GM19035 (cell line): ENCODE measurements at regions not wholly inside any gene's neighbourhood (a gene's known extent, or its start where the extent isn't known, plus 50 kb on each side); places are given as distances from the start of the nearest gene placed in this dataset.

Experiments used
- ATAC-seq: cut with Tn5 transposase; IDR thresholded peaks from one replicate; pipeline ENCODE4 v1.9.1; 2021; ENCODE audit not compliant: unreplicated experiment

DNA sequence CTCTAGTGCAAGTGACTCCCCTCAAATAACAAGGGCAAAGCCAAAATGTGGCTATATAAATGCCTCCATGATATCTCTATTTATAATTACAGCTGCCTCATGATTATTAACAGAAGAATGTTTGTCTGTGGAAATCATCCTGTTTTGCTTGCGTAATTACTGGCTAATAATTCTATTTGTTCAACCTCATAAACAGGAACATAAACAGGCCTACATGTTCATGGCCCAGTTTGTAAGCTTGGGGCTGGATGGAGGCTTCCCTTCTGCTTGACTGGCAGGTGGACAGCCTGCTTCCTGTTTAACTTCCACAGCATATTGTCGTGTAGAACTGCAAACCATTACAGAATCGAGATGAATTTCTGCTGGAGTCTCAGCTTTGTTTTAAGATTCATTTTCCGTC lies 766.0 kb upstream of the MAP3K7 start:
- no peak for ATAC-seq

DNA sequence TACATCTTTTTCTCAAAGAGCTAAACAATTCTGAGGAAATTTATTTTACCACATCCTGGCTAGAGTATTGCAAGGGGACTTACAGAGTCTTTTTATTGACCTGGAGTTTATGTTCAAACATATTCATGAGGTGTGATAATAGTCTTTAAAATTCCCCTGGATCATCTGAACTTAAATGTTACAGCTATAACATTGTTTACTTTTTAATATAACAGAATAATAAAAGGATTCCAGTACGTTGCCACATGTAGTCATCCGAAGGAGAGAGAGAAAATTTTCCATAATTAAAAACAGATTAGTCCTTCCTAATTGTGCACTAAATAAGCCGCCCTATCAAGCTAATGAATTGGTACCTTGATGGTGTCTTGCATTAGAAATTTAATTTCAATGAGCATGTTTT lies 765.4 kb upstream of the MAP3K7 start:
- ATAC-seq: no peak

DNA sequence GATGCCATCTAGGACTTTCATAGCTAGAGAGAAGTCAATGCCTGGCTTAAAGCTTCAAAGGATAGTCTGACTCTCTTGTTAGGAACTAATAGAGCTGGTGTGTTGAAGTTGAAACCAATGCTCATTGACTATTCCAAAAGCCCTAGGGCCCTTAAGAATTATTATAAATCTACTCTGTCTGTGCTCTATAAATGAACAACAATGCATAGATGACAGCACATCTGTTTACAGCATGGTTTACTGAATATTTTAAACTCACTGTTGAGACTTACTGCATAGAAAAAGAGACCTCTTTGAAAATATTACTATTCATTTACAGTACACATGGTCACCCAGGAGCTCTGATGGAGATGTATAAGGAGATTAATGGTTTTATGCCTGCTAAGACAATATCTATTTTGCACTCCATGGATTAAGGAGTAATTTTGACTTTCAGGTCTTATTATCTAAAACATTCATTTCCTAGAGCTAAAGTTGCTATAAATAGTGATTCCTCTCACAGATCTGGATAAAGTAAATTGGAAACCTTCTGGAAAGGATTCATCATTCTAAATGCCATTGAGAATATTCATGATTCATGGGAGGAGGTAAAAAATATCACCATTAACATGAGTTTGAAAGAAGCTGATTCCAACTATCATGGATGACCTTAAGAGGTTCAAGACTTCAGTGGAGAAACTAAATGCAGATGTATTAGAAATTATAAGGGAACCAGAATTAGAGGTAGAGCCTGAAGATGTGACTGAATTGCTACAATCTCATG lies 763.5 kb upstream of the MAP3K7 start:
- no peak for ATAC-seq

DNA sequence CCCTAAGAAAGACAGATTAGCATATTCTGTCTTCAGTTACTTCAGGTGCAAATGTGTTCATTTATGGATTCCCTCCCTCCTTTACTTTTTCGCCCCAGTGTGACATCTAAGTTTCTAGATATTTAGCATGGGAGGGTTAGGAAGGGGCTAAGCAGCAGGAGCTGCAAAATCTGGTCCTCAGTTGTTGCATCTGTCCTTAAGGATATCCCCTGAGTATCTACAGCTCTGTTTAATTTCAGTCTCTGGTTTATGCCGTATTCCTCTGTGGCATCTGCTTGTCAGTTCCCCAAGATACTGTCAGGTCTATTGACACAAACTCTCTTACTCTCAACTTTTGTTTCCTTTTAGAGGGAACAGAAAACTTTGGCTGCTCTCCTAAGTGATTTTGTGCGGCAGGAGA lies 754.6 kb upstream of the MAP3K7 start:
- no peak for ATAC-seq

DNA sequence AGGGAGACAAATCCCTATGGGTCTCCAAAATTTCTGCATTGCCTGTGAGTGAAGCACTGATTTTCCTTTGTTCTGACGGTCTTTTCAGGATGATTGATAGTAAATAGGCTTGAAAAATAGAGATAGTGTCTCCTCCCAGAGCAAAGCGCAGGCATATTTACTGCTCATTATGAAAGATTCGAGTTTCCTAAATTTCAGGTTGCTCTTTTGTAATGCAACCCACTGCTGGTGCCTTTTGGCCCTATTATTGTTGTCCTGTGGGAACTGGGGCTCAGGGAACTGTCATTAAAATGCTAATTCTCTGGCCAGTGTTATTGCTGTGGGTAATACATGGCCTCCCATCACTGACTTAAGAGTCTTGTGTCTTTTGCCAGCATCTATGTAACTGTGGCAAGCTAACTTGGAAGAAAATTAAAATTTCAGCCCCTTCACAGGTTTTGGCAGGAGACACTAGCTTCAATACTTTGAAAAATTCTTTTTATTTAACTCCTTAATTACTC lies 754.1 kb upstream of the MAP3K7 start:
- ATAC-seq: no peak

DNA sequence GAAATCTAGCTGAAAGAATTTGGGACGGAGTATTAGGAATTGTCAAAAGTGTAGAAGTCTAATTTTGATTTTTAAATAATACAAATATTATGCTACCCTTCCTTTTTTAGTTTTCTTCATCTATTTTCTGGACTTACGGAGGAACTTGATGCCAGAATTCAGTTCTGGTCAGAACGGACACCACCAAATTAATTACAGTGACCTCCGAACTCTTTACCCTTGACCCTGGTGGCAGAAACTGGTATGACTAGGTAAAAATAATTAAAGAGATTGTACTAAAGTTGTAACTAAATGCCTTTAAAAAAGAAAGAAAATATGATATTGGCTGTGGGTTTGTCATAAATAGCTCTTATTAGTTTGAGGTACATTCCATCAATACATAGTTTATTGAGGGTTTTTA lies 751.1 kb upstream of the MAP3K7 start:
- no peak for ATAC-seq

DNA sequence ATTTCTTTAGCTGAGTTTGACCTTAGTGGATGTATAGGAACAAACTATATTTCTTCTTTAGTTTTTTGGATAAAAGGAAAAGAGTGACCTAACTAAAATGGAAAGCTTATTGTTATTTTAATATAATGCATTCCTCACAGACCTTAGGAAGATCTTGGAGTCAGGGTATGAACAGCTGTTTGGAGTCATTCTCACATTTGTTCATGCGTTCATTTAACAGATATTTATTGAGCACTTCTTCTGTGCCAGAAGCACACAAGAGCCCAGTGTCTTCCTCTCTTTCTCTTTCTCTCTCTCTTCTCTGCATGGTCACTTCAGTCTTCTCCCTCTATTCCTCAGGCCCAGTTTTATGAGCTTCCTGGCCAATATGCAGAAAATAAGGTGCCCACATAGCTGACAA lies 744.0 kb upstream of the MAP3K7 start:
- no peak for ATAC-seq

DNA sequence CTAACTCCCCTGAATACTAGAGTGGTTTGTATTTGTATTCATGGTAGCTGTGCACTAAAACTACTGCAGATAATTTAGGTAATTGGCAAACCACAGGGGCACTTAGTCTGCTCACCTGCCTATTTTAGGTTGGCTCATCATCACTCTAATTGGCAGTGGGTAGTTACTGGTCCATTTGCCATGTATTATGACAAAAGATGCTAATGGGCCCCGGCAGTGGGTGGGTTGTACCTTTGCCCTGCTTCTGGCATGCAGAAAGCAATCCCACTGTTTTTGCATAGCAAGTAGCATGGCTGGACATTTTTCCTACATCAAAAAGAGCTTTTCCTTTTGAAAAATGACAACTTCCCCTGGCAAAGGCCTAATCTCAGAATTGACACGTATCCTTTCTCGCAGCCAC lies 741.4 kb upstream of the MAP3K7 start:
- no peak for ATAC-seq

DNA sequence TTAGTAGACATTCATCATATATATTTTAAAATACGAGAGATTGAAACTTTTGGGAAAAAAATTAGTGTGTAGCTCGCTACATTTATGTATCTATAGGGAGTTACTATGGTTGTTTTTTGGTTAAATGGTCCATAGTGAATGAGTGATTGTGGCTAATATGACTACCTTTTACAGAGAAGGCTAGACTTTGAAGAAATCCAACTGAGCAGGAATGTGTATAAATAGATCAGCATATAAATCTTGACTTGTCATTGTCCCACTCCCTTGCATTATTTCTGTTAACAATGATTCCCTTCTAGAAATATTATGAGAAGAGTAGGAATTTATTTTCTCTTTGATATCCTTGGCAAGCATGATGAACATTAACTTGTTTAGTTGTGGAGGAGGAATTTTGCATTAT lies 737.8 kb upstream of the MAP3K7 start:
- ATAC-seq: no peak

DNA sequence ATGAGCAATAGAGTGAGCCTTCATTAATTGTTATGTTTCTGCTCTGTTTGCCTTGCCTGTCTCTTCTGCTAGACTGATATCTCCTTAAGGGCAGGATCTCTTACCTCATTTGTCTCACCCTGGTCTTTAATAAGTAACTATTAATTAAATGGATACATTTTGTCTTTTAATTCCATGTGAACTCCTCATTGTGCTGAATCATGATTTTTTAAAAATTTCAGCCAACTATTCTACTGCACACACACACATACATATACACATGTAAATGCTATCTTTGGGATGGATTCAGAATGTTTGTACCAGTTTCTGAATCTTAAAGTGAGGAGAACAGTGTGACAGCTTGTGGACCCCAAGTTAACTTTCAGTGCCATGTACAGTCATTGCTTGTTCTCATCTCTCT lies 731.1 kb upstream of the MAP3K7 start:
- ATAC-seq: no peak

DNA sequence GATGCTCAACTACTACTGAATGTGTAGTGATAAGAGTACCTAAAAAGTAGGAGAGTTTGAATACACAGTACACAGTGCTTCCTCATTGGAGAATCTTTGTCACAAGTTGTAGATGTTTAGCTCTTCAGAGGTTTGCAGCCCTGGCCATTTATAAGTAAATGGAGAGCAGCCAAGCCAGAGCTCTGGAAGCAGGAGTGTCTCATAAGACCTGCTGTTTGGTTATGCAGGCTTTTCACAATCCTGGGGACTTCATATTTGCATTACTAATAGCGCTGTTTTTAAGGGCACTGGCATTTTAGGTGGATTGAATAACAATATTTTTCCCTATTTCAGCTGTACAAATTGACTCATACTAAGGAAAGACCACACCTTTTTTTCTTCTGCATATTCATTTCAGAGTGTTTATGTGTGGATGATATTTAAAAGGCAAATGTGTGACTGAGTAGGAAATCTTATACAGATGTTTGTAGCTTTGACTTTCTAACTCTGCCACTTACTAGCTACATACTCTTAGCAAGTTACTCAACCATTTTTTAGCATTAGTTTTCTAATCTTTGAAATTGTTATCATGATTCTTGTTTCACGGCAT lies 730.5 kb upstream of the MAP3K7 start:
- ATAC-seq: no peak

DNA sequence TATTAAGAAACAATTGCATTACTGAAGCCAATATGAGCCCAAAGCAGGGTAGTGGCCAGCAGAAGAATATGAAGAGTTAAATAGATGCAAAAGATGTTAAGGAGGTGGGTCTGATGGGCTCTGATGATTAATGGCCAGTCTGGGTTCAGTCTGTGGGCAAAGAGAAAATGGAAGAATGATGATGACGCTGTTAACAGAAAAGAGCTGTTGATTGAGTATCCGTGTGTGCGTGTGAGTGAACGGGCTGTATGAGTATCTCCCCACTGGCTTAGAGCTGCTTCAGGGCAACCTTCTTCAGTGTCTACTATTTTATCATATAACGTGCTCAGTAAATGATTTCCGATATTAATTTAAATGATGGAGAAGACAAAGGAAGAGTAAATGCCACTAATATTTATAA lies 723.3 kb upstream of the MAP3K7 start:
- ATAC-seq: no peak

DNA sequence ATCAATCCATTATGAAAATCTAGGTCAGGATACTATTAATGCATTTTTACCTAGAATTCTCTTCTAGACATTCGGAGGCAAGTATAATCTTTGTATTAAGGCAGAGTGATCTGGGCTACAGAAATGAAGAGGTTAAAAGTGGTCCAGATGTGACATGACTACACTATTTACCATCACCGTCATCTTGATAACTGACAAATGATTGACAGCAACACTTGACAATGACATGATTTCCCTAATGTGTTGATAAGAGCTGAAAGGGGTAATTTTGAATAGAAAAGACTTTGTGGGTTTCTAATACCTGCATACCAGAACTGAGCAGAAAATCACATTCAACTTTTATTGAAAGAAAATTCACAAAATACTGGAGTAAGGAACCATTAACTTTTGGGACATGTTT lies 718.9 kb upstream of the MAP3K7 start:
- ATAC-seq: no peak

DNA sequence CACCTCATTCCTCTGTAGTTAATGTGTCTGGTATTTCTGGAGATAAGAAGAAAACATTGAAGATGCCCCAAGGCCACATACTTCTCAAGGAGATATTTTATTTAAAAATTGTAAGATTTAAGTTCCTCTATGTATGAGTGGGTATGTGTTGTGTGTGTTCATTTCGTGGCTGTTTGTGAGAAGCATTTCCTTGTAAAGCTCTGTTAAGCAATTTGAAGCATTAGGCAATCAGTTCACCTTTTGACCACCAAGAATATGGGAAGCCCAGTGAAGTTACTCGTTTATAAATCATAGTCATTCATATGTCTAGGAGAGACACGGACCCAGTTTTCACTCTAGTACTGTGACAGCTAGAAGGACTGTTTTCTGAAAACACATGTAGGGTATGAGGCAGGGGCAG lies 717.6 kb upstream of the MAP3K7 start:
- ATAC-seq: no peak

DNA sequence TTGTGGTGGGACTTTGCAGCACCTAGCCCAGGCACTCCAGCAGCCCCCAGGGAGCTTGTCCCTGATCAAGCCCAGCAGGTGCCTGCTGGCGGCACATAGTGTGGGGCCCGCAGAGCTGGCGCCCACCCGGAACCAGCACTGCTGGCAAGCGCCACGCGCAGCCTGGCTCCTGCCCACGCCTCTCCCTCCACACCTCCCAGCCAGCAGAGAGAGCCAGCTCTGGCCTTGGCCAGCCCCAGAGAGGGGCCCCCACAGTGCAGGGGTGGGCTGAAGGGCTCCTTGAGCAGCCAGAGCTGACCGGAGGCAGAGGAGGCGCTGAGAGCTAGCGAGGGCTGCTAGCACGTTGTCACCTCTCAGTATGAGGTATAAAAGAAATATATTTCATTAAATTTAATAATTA lies 716.5 kb upstream of the MAP3K7 start:
- ATAC-seq: no peak

DNA sequence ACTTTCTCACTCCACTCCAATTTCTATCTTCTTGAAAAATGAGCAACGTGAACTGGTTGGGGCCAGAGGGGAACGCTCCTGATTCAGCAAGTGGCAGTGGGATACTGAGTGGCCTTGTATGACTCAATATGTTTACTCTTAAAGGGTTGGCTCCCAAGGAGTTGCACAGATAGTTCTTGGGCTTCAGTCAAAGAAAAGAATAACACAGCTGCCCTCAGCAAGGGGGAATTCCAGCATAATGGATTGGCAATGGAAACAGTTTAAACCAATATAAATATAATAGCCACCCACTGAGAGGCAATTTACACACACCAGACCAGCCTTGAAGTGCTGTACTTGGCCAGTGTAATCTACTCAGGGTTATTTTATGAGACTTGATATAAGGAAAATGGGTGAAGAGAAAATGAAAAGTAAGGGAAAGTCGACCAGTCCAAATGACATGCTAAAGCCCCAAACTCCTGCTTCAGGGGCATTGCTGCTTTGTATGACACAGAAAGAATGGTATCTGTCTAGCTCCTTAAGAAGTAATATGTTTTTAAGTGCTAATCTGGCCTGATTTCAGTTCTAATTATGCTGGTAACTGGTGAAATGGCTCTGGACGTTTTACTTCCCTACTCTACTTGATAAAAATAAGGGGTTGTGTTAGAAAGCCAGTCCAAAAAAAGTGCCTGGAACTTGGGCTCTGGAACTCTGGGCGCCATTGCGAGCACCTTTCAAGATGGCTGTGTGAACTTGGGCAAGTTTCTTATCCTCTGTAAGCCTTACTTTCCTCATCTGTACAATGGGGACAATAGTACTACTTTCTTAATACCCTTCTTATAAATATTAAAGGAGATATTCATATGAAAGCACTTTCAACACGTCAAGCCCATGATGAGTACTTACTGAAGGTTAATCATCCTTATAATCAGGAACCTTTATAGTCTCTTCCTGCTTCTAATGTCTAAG lies 712.9 kb upstream of the MAP3K7 start:
- no peak for ATAC-seq

DNA sequence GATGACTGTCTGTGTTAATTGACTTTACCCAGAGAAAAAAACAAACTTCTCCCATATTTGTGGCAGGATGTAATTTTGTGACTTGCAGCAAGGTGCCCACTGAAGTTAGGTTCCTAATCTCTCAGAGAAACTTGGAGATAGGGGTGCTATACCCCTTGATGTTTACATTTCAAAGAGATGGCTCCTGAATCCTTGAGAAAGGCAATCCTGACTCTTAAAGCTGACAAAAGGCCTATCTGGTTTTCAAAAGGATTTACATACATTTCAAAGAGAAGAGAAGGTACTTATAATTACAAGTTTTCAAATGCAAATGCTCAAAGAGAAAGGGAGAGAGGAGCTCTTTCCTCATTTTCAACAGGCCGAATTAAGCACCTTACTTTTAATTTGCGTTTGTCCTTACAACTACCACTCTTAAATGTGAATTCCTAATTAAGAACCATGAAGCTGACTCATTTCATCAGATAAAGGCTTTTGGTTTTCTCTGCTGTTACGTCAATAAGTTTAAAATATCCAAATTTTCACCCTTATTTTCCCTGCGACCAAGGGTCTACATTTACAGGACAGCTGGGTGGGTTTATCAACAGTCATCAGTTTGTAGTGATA lies 711.8 kb upstream of the MAP3K7 start:
- no peak for ATAC-seq

DNA sequence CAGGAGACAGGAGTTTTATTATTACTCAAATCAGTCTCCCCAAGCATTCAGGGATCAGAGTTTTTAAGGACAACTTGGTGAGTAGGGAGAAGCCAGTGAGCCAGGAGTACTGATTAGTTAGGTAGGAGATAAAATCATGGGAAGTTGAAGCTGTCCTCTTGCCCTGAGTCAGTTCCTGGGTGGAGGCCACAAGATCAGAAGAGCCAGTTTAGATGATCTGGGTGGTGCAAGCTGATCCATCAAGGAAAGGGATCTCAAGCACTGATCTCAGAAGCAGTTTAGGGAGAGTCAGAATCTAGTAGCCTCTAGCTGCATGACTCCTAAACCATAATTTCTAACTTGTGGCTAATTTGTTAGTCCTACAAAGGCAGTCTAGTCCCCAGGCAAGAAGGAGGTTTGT lies 706.5 kb upstream of the MAP3K7 start:
- no peak for ATAC-seq

DNA sequence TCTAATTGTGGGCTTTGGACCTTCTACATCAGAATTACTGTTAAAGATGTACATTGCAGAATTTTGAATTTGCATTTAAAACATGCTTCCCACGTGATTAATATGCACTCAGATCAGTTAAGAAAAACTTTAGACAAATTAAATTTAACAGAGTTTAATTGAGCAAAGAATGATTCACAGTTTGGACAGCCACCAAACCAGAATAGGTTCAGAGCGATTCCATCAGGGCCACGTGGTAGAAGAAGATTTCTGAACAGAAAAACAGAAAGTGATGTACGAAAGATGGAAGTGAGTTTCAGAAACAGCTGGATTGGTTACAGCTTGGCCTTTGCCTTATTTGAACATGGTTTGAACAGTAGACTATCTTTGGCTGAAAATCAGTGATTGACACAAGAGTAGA lies 704.2 kb upstream of the MAP3K7 start:
- no peak for ATAC-seq

DNA sequence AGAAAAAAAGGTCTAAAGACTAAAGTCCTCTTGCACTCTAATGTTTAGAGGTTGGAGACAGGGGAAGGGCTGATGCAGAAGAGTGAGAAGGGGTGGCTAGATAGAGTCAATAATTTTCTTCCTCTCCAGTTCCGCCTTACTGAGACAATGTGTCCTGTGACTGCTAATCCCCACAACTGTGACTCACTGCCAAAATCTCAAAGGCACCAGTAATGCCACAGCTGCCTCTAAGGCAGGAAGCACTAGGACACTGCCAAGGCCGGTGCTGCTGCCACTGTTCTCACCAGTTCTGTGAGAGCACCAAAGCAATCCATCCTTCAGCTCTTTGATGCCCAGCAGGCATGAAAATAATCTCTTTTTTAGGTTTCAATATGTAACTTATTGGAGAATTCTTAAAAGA lies 701.9 kb upstream of the MAP3K7 start:
- no peak for ATAC-seq

DNA sequence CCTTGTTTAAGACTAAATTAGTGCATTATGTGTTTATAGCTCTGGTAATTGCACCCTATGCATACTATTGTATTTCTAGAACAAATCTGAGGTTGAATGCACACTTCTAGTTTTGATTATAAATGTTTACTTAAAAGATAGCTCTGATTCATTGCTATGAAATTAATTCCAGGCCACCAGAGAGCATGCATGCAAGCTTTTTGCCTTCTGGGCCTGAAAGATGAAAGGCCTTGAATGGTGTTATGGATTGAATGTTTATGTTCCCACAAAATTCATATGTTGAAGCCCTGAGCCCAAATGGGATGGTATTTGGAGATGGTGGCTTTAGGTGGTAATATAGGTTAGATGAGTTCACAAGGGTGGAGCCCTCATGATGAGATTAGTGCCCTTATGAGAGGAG lies 695.0 kb upstream of the MAP3K7 start:
- ATAC-seq: no peak

DNA sequence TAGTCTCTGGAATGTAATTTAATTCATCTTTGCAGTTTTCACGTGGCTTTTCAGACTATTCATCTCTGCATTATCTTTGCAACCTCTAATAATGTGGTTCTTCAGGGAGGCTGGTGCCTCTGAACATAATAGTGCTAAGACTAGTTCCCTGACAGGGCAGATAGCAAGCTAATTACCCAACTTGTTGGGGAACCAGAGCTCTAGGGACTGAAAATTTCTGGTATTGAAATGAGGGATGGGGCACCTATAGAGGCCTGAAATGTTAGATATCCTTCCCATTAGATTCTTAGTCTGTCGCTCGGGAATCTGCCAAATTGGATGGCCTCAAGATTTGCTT lies 693.6 kb upstream of the MAP3K7 start:
- no peak for ATAC-seq
